ENCODE measurements at regions not wholly inside any gene's neighbourhood (a gene's known extent, or its start where the extent isn't known, plus 50 kb on each side); places are given as distances from the start of the nearest gene placed in this dataset.
"Not testable (repeated sequence)": the region's sequence is repeated elsewhere in the genome, so short reads cannot be mapped to it uniquely, and the experiment has no call there.

DNA sequence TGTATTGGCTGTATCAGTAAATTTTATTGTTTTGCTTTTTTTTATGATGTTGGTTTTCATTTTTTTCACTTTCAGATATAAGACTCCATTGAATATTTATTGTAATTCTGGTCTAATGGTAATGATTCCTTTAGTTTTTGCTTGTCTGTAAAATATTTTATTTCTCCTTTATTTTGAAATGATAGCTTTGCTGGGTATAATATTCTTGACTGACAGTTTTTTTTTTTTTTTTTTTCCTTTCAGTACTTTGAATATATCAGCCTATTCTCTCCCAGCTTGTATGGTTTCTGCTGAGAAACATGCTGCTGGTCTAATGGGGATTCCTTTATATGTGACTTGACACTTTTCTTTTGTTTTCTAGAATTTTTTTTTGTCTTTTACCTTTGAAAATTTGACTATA, 195.1 kb upstream of the SLC38A2 start:
- no peaks in the 10 kb centered on the region for H3K36me3 Mint-ChIP-seq (ENCODE audit: insufficient read depth, unreplicated experiment)
- no peak for DNase-seq
- no peak overlapping the region for H3K27ac Mint-ChIP-seq (ENCODE audit: unreplicated experiment)
- CTCF ChIA-PET = no interaction called here
- TF ChIP-seq, protein P1, sequence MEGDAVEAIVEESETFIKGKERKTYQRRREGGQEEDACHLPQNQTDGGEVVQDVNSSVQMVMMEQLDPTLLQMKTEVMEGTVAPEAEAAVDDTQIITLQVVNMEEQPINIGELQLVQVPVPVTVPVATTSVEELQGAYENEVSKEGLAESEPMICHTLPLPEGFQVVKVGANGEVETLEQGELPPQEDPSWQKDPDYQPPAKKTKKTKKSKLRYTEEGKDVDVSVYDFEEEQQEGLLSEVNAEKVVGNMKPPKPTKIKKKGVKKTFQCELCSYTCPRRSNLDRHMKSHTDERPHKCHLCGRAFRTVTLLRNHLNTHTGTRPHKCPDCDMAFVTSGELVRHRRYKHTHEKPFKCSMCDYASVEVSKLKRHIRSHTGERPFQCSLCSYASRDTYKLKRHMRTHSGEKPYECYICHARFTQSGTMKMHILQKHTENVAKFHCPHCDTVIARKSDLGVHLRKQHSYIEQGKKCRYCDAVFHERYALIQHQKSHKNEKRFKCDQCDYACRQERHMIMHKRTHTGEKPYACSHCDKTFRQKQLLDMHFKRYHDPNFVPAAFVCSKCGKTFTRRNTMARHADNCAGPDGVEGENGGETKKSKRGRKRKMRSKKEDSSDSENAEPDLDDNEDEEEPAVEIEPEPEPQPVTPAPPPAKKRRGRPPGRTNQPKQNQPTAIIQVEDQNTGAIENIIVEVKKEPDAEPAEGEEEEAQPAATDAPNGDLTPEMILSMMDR (IDR thresholded peaks at IDR 0.05; ENCODE audit: unreplicated experiment) = no peak
- no TSS peak for BruUV-seq (replicated peaks)
- H3K4me3 Mint-ChIP-seq (ENCODE audit: low read depth, unreplicated experiment) = no peak overlapping the region
- no peaks in the 10 kb centered on the region for H3K27me3 Mint-ChIP-seq (ENCODE audit: unreplicated experiment)
- intact Hi-C loops (cut with micrococcal nuclease; ENCODE audit: unreplicated experiment) = no loop called here
- peaks cover 6% of the 10 kb centered on the region for H3K9me3 Mint-ChIP-seq (ENCODE audit: low read depth, unreplicated experiment)
- H3K4me1 Mint-ChIP-seq (ENCODE audit: low read depth, unreplicated experiment) = peaks cover 3% of the 10 kb centered on the region

DNA sequence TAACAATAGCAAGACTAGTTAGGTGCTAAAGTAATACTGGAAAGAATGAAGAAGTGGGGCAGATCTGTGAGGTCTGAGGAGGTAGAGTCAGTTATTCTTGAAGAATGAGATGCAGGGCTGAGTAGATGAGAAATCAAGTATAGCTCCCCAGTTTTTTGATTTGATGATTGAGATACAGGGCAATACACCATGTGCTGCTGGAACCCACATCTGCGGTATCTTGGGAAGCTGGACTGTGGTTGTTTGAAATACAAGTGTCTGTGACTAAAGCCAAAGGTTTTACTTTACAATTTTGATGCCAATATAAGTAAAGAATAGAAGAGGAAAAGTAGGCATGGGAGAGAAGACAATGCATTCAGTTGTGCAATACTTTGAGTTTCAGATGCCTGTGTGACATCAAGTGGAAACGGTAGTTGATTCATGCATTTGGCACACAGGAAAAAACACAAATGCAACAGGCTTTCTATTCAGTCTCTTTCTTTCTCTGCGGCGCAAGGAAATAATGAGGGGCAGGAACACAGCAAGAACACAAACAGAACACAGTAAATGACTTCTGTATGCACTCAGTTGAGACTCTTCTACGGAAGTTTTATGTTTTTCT, 190.2 kb upstream of the SLC38A2 start:
- no peak for DNase-seq

DNA sequence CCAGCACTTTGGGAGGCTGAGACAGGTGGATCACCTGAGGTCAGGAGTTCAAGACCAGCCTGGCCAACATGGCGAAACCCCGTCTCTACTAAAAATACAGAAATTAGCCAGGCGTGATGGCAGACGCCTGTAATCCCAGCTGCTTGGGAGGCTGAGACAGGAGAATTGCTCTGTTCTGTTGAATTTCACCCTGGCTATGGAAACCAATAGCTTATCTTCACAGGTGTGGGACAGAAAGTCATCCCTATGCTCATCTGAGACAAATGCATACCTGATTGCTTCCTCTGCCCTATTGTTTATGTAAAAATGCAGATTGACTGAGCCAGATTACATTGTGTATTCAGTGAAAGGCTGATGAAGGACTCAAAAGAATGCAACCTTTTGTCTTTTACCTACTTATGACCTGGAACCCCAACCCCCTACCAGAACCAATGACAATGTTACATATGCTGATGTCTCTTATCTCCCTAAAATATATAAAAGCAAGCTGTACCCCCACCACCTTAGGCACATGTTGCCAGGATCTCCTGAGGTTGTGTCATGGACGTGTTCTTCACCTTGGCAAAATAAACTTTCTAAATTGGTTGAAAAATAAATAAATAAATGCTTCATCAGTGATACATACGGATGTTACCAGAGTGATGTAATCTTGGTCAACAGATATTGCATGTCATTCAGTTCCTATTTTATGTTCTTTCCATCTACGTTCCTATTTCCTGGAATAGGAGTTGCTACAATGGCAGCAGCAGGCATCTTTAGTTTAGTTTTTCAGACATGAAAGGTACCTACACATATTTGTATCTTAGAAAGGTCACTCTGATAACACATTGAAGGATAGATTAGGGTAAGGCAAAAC, 189.4 kb upstream of the SLC38A2 start:
- CTCF ChIA-PET; H3K27me3 Mint-ChIP-seq (ENCODE audit: unreplicated experiment); H3K27ac Mint-ChIP-seq (ENCODE audit: unreplicated experiment); BruUV-seq (replicated peaks); H3K9me3 Mint-ChIP-seq (ENCODE audit: low read depth, unreplicated experiment); intact Hi-C loops (cut with micrococcal nuclease; ENCODE audit: unreplicated experiment); DNase-seq; H3K36me3 Mint-ChIP-seq (ENCODE audit: insufficient read depth, unreplicated experiment); H3K4me3 Mint-ChIP-seq (ENCODE audit: low read depth, unreplicated experiment): not testable (repeated sequence)
- peaks cover 15% of the 10 kb centered on the region for H3K4me1 Mint-ChIP-seq (ENCODE audit: low read depth, unreplicated experiment)

More for the DNA sequence above, 190.2 kb upstream of the SLC38A2 start:
- H3K27me3 Mint-ChIP-seq (ENCODE audit: unreplicated experiment) = no peaks in the 10 kb centered on the region
- TF ChIP-seq, protein P1 (IDR thresholded peaks at IDR 0.05; ENCODE audit: unreplicated experiment) = no peak
- intact Hi-C loops (cut with micrococcal nuclease; ENCODE audit: unreplicated experiment) = no loop called here
- BruUV-seq (replicated peaks) = no TSS peak
- H3K36me3 Mint-ChIP-seq (ENCODE audit: insufficient read depth, unreplicated experiment) = no peaks in the 10 kb centered on the region
- no peak overlapping the region for H3K4me3 Mint-ChIP-seq (ENCODE audit: low read depth, unreplicated experiment)
- H3K9me3 Mint-ChIP-seq (ENCODE audit: low read depth, unreplicated experiment) = peaks cover 6% of the 10 kb centered on the region
- H3K27ac Mint-ChIP-seq (ENCODE audit: unreplicated experiment) = no peak overlapping the region
- CTCF ChIA-PET = no interaction called here
- peaks cover 15% of the 10 kb centered on the region for H3K4me1 Mint-ChIP-seq (ENCODE audit: low read depth, unreplicated experiment)

DNA sequence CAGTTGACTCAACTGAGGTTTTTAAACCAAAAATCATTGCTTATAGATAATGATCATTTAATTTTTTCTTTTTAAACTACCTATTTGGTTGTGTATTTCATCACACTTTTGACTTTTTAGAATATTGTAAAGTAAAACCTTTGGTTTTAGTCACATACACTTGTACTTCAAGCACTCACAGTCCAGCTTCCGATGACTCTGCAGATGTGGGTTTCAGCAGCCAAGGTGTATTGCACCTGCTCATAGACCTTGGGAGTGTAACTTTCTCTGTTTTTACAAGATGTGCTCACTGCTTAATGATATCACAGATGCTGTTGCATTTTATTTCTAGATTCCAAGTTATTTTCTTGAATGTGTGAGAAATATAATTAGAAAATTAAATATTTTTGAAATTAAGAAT, 188.3 kb upstream of the SLC38A2 start:
- peaks cover 19% of the 10 kb centered on the region for H3K4me1 Mint-ChIP-seq (ENCODE audit: low read depth, unreplicated experiment)
- TF ChIP-seq, protein P1 (IDR thresholded peaks at IDR 0.05; ENCODE audit: unreplicated experiment) = no peak
- no peak overlapping the region for H3K27ac Mint-ChIP-seq (ENCODE audit: unreplicated experiment)
- no peak overlapping the region for H3K4me3 Mint-ChIP-seq (ENCODE audit: low read depth, unreplicated experiment)
- BruUV-seq (replicated peaks) = no TSS peak
- DNase-seq = no peak
- no peaks in the 10 kb centered on the region for H3K36me3 Mint-ChIP-seq (ENCODE audit: insufficient read depth, unreplicated experiment)
- H3K27me3 Mint-ChIP-seq (ENCODE audit: unreplicated experiment) = no peaks in the 10 kb centered on the region
- CTCF ChIA-PET = no interaction called here
- peaks cover 3% of the 10 kb centered on the region for H3K9me3 Mint-ChIP-seq (ENCODE audit: low read depth, unreplicated experiment)
- intact Hi-C loops (cut with micrococcal nuclease; ENCODE audit: unreplicated experiment) = no loop called here

DNA sequence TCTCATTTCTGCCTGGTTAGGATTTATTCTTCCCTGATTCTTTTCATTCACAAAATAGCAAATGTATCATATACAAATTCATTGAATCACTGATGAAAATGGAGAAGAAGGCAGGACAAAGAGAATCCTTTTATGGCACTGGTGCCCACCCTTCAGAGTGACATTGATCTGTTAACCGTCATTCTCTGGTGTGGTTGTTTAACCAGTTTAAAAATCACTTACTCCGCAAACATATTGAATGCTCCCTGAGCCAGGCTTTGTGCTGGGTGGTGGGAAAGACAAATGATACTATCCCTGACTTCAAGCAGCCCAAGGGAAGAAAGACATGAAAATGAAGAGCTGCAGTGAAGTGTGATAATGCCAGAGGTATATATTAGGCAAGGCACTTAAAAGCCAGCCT, 187.5 kb upstream of the SLC38A2 start:
- Mint-ChIP-seq H3K36me3 (ENCODE audit: insufficient read depth, unreplicated experiment) (no peaks in the 10 kb centered on the region), H3K4me1 (ENCODE audit: low read depth, unreplicated experiment) (peaks cover 27% of the 10 kb centered on the region), H3K9me3 (ENCODE audit: low read depth, unreplicated experiment) (peaks cover 2% of the 10 kb centered on the region), H3K27ac (ENCODE audit: unreplicated experiment) (no peak overlapping the region), H3K27me3 (ENCODE audit: unreplicated experiment) (no peaks in the 10 kb centered on the region), H3K4me3 (ENCODE audit: low read depth, unreplicated experiment) (no peak overlapping the region)
- BruUV-seq (replicated peaks) = no TSS peak
- CTCF ChIA-PET = no interaction called here
- no peak for DNase-seq
- TF ChIP-seq, protein P1 (IDR thresholded peaks at IDR 0.05; ENCODE audit: unreplicated experiment) = no peak
- intact Hi-C loops (cut with micrococcal nuclease; ENCODE audit: unreplicated experiment) = no loop called here

Measured in Calu3 (cell line).